ENCODE measurements at regions not wholly inside any gene's neighbourhood (a gene's known extent, or its start where the extent isn't known, plus 50 kb on each side); places are given as distances from the start of the nearest gene placed in this dataset.

DNA sequence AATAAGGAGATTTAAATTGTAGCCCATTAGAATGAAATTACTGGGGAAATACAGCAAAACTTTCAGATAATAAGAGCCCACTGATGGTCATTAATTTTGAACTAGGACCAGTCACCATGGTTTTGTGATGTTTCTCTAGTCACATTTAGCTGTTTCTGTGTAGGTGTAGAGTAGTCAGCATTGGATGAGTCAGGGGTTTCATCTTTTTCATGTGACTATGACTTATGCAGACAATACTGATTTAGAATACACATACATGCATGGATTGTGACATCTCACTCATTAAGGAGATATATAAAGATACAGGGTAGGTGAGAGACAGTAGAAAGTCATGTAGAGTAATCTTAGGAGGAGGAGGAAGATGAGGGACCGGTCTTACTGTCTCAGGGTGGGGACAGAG lies 1192.7 kb downstream of the KCNT2 start:
- no peak overlapping the region for H3K27ac ChIP-seq
- H3K36me3 ChIP-seq: no peaks in the 10 kb centered on the region
- ATAC-seq (no peak), DNase-seq (no peak)
- no peaks in the 10 kb centered on the region for H3K9me3 ChIP-seq
- H3K4me3 ChIP-seq: no peak overlapping the region
- intact Hi-C loops (cut with DNase I; ENCODE audit: low total_unique reads): no loop called here
- no peaks in the 10 kb centered on the region for H3K4me1 ChIP-seq
- in situ Hi-C loops (cut with MboI; ENCODE audit: low sequenced_read_pairs in 4 of 4): no loop called here
- no peaks in the 10 kb centered on the region for H3K27me3 ChIP-seq
- TF ChIP-seq, protein P1, sequence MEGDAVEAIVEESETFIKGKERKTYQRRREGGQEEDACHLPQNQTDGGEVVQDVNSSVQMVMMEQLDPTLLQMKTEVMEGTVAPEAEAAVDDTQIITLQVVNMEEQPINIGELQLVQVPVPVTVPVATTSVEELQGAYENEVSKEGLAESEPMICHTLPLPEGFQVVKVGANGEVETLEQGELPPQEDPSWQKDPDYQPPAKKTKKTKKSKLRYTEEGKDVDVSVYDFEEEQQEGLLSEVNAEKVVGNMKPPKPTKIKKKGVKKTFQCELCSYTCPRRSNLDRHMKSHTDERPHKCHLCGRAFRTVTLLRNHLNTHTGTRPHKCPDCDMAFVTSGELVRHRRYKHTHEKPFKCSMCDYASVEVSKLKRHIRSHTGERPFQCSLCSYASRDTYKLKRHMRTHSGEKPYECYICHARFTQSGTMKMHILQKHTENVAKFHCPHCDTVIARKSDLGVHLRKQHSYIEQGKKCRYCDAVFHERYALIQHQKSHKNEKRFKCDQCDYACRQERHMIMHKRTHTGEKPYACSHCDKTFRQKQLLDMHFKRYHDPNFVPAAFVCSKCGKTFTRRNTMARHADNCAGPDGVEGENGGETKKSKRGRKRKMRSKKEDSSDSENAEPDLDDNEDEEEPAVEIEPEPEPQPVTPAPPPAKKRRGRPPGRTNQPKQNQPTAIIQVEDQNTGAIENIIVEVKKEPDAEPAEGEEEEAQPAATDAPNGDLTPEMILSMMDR (IDR thresholded peaks at IDR 0.05 in 4 of 5, conservative IDR thresholded peaks at IDR 0.05 in 1 of 5): no peak
- TF ChIP-seq POLR2A (IDR thresholded peaks at IDR 0.05): no peak

DNA sequence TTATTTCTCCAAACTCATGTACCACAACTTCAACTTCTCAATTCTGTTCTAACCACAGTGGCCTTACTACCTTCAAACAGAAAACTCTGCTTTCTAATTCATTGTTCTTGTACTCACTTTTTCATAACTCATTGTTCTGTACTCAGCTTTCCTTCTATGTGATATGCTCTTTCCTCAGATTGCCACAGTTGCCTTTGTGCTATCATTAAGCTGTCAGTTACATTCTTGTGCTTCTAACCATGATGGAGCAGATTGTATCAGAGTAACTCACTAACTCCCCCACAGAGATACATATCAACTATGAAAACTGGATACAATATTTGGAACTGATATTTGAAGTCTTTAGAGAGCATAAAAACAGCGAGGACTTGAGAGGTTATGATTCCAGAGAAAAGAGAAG lies 1213.7 kb downstream of the KCNT2 start:
- ATAC-seq: no peak
- Histone ChIP-seq H3K4me1 (no peaks in the 10 kb centered on the region), H3K27ac (no peak overlapping the region), H3K27me3 (no peaks in the 10 kb centered on the region), H3K4me3 (no peak overlapping the region), H3K36me3 (no peaks in the 10 kb centered on the region), H3K9me3 (no peaks in the 10 kb centered on the region)
- TF ChIP-seq POLR2A (IDR thresholded peaks at IDR 0.05): no peak
- TF ChIP-seq, protein P1 (IDR thresholded peaks at IDR 0.05 in 4 of 5, conservative IDR thresholded peaks at IDR 0.05 in 1 of 5): no peak
- intact Hi-C loops (cut with DNase I; ENCODE audit: low total_unique reads) (no loop called here), in situ Hi-C loops (cut with MboI; ENCODE audit: low sequenced_read_pairs in 4 of 4) (no loop called here)
- no peak for DNase-seq

DNA sequence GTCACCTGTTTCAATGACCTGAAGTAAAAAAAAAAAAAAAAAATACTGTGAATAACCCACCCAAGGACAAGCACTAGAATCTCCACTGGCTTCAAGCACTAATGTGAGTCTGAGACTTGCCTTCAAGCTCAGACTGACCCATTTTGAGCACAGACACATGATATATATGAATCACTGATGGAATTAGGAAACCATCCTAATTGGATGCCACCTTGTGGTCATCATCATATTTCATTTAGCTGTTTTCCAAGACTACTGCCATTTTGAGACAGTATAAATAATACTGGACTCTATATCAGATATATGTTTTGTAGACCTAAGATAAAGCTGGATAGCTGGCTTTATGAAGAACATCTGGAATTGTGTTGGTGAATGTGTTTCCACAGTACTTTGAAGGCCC lies 1232.0 kb downstream of the KCNT2 start:
- in situ Hi-C loops (cut with MboI; ENCODE audit: low sequenced_read_pairs in 4 of 4) (no loop called here), intact Hi-C loops (cut with DNase I; ENCODE audit: low total_unique reads) (no loop called here)
- no peak for TF ChIP-seq POLR2A (IDR thresholded peaks at IDR 0.05)
- TF ChIP-seq, protein P1 (IDR thresholded peaks at IDR 0.05 in 4 of 5, conservative IDR thresholded peaks at IDR 0.05 in 1 of 5): no peak
- H3K36me3 ChIP-seq: no peaks in the 10 kb centered on the region
- H3K9me3 ChIP-seq: no peaks in the 10 kb centered on the region
- H3K27ac ChIP-seq: no peak overlapping the region
- DNase-seq (no peak), ATAC-seq (no peak)
- no peak overlapping the region for H3K4me3 ChIP-seq
- H3K27me3 ChIP-seq: no peaks in the 10 kb centered on the region
- no peaks in the 10 kb centered on the region for H3K4me1 ChIP-seq

DNA sequence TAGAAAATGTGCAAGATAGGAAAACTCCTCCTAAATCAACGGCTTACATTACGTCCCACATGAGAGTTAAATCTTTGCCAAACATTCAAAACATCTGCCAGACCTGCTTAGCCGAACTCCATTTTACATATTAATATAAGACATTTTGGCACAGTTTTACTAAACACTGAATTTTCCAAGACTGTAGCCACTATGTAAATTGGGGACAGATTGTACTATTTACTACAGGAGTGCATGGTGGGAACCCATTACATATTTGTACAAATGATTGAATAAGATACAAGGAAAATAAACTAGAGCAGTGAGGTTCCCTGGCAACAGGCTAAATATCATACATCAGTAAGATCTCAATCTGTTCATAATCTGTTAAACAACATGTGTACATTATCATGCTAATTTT lies 1234.4 kb downstream of the KCNT2 start:
- intact Hi-C loops (cut with DNase I; ENCODE audit: low total_unique reads): no loop called here
- Histone ChIP-seq H3K27ac (no peak overlapping the region), H3K36me3 (no peaks in the 10 kb centered on the region), H3K27me3 (no peaks in the 10 kb centered on the region), H3K4me1 (no peaks in the 10 kb centered on the region), H3K4me3 (no peak overlapping the region), H3K9me3 (no peaks in the 10 kb centered on the region)
- in situ Hi-C loops (cut with MboI; ENCODE audit: low sequenced_read_pairs in 4 of 4): no loop called here
- no peak for ATAC-seq
- DNase-seq: no peak
- TF ChIP-seq POLR2A (IDR thresholded peaks at IDR 0.05): no peak
- TF ChIP-seq, protein P1 (IDR thresholded peaks at IDR 0.05 in 4 of 5, conservative IDR thresholded peaks at IDR 0.05 in 1 of 5): no peak

DNA sequence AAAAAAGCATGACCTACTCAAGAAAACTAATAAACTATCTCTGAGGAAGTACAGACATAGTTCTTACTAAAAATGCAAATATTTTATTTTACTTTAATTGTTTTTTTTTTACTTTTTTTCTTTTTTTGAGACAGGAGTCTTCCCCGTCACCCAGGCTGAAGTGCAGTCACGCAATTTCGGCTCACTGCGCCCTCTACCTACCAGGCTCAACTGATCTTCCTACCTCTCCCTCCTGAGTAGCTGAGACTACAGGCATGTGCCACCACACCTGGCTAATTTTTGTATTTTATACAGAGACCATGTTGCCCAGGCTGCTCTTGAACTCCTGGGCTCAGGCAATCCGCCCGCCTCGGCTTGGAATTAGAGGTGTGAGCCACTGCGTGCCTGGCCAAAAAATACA lies 1263.1 kb downstream of the KCNT2 start:
- DNase-seq (no peak), ATAC-seq (no peak)
- no peaks in the 10 kb centered on the region for H3K27me3 ChIP-seq
- H3K9me3 ChIP-seq: no peaks in the 10 kb centered on the region
- no peak for TF ChIP-seq POLR2A (IDR thresholded peaks at IDR 0.05)
- H3K4me1 ChIP-seq: no peaks in the 10 kb centered on the region
- in situ Hi-C loops (cut with MboI; ENCODE audit: low sequenced_read_pairs in 4 of 4): no loop called here
- intact Hi-C loops (cut with DNase I; ENCODE audit: low total_unique reads): no loop called here
- no peak overlapping the region for H3K4me3 ChIP-seq
- H3K27ac ChIP-seq: no peak overlapping the region
- no peaks in the 10 kb centered on the region for H3K36me3 ChIP-seq
